Suprapubic skin (tissue), 3 donors: ENCODE measurements at regions not wholly inside any gene's neighbourhood (a gene's known extent, or its start where the extent isn't known, plus 50 kb on each side); places are given as distances from the start of the nearest gene placed in this dataset.

Experiments
- CTCF ChIP-seq, 2 donors: fragments of 200-600 bp in 1 of 2; fragments of 450-650 bp in 1 of 2; sonication (generic) in 1 of 2; IDR thresholded peaks; one replicate each; pipeline ENCODE4 v1.5.1; 2016 to 2019; ENCODE audit warnings: antibody characterized with exemption in 2 of 2, mild to moderate bottlenecking in 1 of 2, moderate library complexity in 1 of 2
- POLR2AphosphoS5 ChIP-seq, 3 donors: sonication (generic); formaldehyde crosslinking; IDR thresholded peaks; one replicate each; pipeline ENCODE4 v1.6.1; 2017; ENCODE audit warnings: antibody characterized with exemption in 3 of 3

- TF ChIP-seq CTCF (IDR thresholded peaks at IDR 0.05) (no peak), POLR2AphosphoS5 (IDR thresholded peaks at IDR 0.05) (no peak)
These were observed 83.8 kb upstream of the CCDC150 start for GRCh38 chr2:196555726-196556125.
